PC-3 (cell line): ENCODE measurements at regions not wholly inside any gene's neighbourhood (a gene's known extent, or its start where the extent isn't known, plus 50 kb on each side); places are given as distances from the start of the nearest gene placed in this dataset.

Source experiments
- EZH2 ChIP-seq: fragments of 300-600 bp; sonication (generic); IDR thresholded peaks from one replicate; pipeline ENCODE4 v1.6.1; 2017; ENCODE audit warnings: antibody characterized with exemption, mild to moderate bottlenecking, low read length; ENCODE audit not compliant: unreplicated experiment
- TF ChIP-seq, protein P1 (sequence below): fragments of 300-600 bp; sonication (generic); conservative IDR thresholded peaks from 2 replicates; pipeline ENCODE4 v1.5.1; 2017; ENCODE audit warnings: antibody characterized with exemption, low read depth, mild to moderate bottlenecking, low read length

DNA sequence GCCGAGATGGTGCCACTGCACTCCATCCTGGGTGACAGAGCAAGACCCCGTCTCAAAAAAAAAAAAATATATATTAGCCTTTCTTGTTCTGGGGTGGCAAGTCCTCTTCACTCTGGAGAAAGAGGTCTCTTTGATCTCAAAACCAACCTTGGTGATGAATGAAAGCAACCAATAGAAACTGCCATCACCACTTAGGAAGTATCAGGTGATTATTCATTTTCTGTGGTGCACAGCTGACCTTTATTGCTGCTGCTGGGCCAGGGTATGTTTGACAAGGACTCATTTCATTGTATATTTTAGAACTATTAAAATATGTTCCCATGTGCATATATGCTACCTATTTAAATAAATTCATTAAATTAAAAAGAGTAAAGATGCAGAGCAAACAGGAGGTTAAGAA is 76.0 kb upstream of the KIT start:
- TF ChIP-seq EZH2, result no peak
- TF ChIP-seq, protein P1, sequence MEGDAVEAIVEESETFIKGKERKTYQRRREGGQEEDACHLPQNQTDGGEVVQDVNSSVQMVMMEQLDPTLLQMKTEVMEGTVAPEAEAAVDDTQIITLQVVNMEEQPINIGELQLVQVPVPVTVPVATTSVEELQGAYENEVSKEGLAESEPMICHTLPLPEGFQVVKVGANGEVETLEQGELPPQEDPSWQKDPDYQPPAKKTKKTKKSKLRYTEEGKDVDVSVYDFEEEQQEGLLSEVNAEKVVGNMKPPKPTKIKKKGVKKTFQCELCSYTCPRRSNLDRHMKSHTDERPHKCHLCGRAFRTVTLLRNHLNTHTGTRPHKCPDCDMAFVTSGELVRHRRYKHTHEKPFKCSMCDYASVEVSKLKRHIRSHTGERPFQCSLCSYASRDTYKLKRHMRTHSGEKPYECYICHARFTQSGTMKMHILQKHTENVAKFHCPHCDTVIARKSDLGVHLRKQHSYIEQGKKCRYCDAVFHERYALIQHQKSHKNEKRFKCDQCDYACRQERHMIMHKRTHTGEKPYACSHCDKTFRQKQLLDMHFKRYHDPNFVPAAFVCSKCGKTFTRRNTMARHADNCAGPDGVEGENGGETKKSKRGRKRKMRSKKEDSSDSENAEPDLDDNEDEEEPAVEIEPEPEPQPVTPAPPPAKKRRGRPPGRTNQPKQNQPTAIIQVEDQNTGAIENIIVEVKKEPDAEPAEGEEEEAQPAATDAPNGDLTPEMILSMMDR, result no peak
